Panc1 (cell line): ENCODE measurements at regions not wholly inside any gene's neighbourhood (a gene's known extent, or its start where the extent isn't known, plus 50 kb on each side); places are given as distances from the start of the nearest gene placed in this dataset.

Experiments used
- CTCF ChIP-seq: fragments of 450-650 bp; IDR thresholded peaks from 2 replicates; pipeline ENCODE4 v1.5.1; 2017; ENCODE audit warnings: mild to moderate bottlenecking
- POLR2AphosphoS5 ChIP-seq: IDR thresholded peaks from 2 replicates; pipeline ENCODE4 v1.6.1; 2012; ENCODE audit warnings: mild to moderate bottlenecking, low read depth, low read length, moderate library complexity
- REST ChIP-seq, 2 experiments: IDR thresholded peaks; 2 replicates each; pipeline ENCODE4 v1.6.1; 2011 to 2012; ENCODE audit warnings: low read depth in 2 of 2, control low read depth in 1 of 2, low read length in 1 of 2, mild to moderate bottlenecking in 1 of 2, moderate library complexity in 1 of 2; ENCODE audit not compliant: insufficient read depth in 1 of 2
- SIN3A ChIP-seq: IDR thresholded peaks from 2 replicates; pipeline ENCODE4 v1.6.1; 2012; ENCODE audit warnings: low read depth, mild to moderate bottlenecking, low read length, moderate library complexity, borderline replicate concordance; ENCODE audit not compliant: insufficient read depth
- TCF7L2 ChIP-seq: IDR thresholded peaks from 2 replicates; pipeline ENCODE4 v1.6.1; 2011; ENCODE audit warnings: mild to moderate bottlenecking, low read depth, low read length, inconsistent platforms

GRCh38 chr3:193885832-193886231 lies 250.1 kb upstream of the HES1 start:
- no peak for TF ChIP-seq CTCF
- no peak for TF ChIP-seq SIN3A
- TF ChIP-seq REST (IDR thresholded peaks at IDR 0.05; ENCODE audit: insufficient read depth in 1 of 2, low read depth in 2 of 2, low read length in 1 of 2), result no peak
- TF ChIP-seq POLR2AphosphoS5, result no peak
- no peak for TF ChIP-seq TCF7L2
